T-cell (primary cell): ENCODE measurements at regions not wholly inside any gene's neighbourhood (a gene's known extent, or its start where the extent isn't known, plus 50 kb on each side); places are given as distances from the start of the nearest gene placed in this dataset.

Experiments
- ATAC-seq, 4 experiments: fragments of 200-7000 bp in 3 of 4; fragments of 150-1000 bp in 1 of 4; cut with Tn5 transposase; replicated peaks in 1 of 4; 1 replicate in 3 of 4; 2 replicates in 1 of 4; pipeline ENCODE4 v1.10.0; 2021; ENCODE audit warnings: moderate library complexity in 3 of 4, mild to moderate bottlenecking in 2 of 4, moderate number of reproducible peaks in 1 of 4
- CTCF ChIA-PET, 2 donors: fragments of 300-600 bp; sonication (Branson Sonifier 250); formaldehyde crosslinking; loops; one replicate each; lab custom pipeline; 2022; ENCODE audit warnings: antibody characterized with exemption in 2 of 2; lab: Charles Lee
- POLR2A ChIA-PET, 2 donors: fragments of 300-600 bp; sonication (Branson Sonifier 250); formaldehyde crosslinking; loops; one replicate each; lab custom pipeline; 2022; ENCODE audit warnings: antibody characterized with exemption in 2 of 2; lab: Charles Lee
- DNase-seq, 35 experiments: peaks; one replicate each; pipeline versions ENCODE4 v3.0.0 to v3.0.0-alpha.2; 2013 to 2023
- H3K27ac ChIP-seq: one replicate; pipeline ENCODE4 v1.5.1; 2013; ENCODE audit warnings: low read length
- H3K27me3 ChIP-seq, 2 experiments: replicated peaks in 1 of 2; 1 replicate in 1 of 2; 2 replicates in 1 of 2; pipeline versions ENCODE4 v1.6.1 to v1.7.0; 2013; ENCODE audit warnings: low read length in 1 of 2, mixed read lengths in 1 of 2; ENCODE audit not compliant: control insufficient read depth in 2 of 2, insufficient read depth in 2 of 2; ENCODE audit errors: extremely low read depth in 1 of 2
- H3K36me3 ChIP-seq, 2 donors: 1 replicate in 1 of 2; 2 replicates in 1 of 2; pipeline versions ENCODE4 v1.6.1 to v1.7.0; 2013; ENCODE audit warnings: low read length in 1 of 2; ENCODE audit not compliant: control insufficient read depth in 2 of 2, insufficient read depth in 1 of 2; ENCODE audit errors: extremely low read depth in 1 of 2
- H3K4me1 ChIP-seq, 2 experiments: 1 replicate in 1 of 2; 2 replicates in 1 of 2; pipeline versions ENCODE4 v1.6.1 to v1.7.0; 2013; ENCODE audit warnings: low read length in 2 of 2, mixed read lengths in 1 of 2; ENCODE audit not compliant: insufficient read depth in 2 of 2, control insufficient read depth in 1 of 2; ENCODE audit errors: extremely low read depth in 1 of 2
- H3K4me3 ChIP-seq, 2 donors: 1 replicate in 1 of 2; 2 replicates in 1 of 2; pipeline versions ENCODE4 v1.5.1 to v1.7.0; 2013; ENCODE audit warnings: mild to moderate bottlenecking in 2 of 2, low read length in 1 of 2, moderate library complexity in 1 of 2; ENCODE audit not compliant: control insufficient read depth in 1 of 2; ENCODE audit errors: extremely low read depth in 1 of 2
- H3K9me3 ChIP-seq: 2 replicates; pipeline ENCODE4 v1.7.0; 2013
- H3K27ac Mint-ChIP-seq, 2 donors: one replicate each; pipeline ENCODE4 v1.8.0; 2020 to 2021; ENCODE audit warnings: mild to moderate bottlenecking in 2 of 2, mixed read lengths in 2 of 2
- H3K27me3 Mint-ChIP-seq, 2 donors: one replicate each; pipeline ENCODE4 v1.8.0; 2021 to 2022; ENCODE audit warnings: mixed read lengths in 2 of 2
- H3K36me3 Mint-ChIP-seq: one replicate; pipeline ENCODE4 v1.8.0; 2021; ENCODE audit warnings: mixed read lengths
- H3K4me1 Mint-ChIP-seq, 3 donors: one replicate each; pipeline ENCODE4 v1.8.0; 2020 to 2022; ENCODE audit warnings: mixed read lengths in 3 of 3, mild to moderate bottlenecking in 1 of 3
- H3K4me3 Mint-ChIP-seq, 3 donors: one replicate each; pipeline ENCODE4 v1.8.0; 2020 to 2022; ENCODE audit warnings: mild to moderate bottlenecking in 3 of 3, mixed read lengths in 3 of 3, moderate library complexity in 3 of 3
- H3K9me3 Mint-ChIP-seq, 3 donors: one replicate each; pipeline ENCODE4 v1.8.0; 2020 to 2022; ENCODE audit warnings: mixed read lengths in 3 of 3
- WGBS: methylation state at CpG from one replicate; pipeline ENCODE4 v1.1.5; 2013; ENCODE audit warnings: missing lambda C conversion rate; ENCODE audit not compliant: insufficient coverage; 5-methylcytosine and 5-hydroxymethylcytosine counted together

GRCh38 chr12:98464190-98464589 is 51.2 kb upstream of the TMPO start:
- Histone ChIP-seq H3K27ac (no peak overlapping the region), H3K9me3 (no peaks in the 10 kb centered on the region), H3K4me3 (no peak overlapping the region), H3K4me1 (no peaks in the 10 kb centered on the region), H3K36me3 (no peaks in the 10 kb centered on the region), H3K27me3 (peaks cover 0 to 2% of the 10 kb centered on the region in 2 experiments)
- Mint-ChIP-seq H3K9me3 (no peaks in the 10 kb centered on the region), H3K4me3 (no peak overlapping the region), H3K27me3 (peaks cover 4 to 6% of the 10 kb centered on the region in 2 donors), H3K27ac (no peak overlapping the region), H3K36me3 (no peaks in the 10 kb centered on the region), H3K4me1 (no peaks in the 10 kb centered on the region)
- DNase-seq (peak in 1 of 35 experiments; percentile 2), ATAC-seq (no peak)
- CTCF ChIA-PET: interaction anchor here in 1 of 2 donors (0.6 to 0.7 kb wide), 2 partner anchors 1130 to 1182 kb away, joined by 3 to 8 read pairs; no protein-coding TSS in a partner anchor
- POLR2A ChIA-PET: interaction anchor here in 1 of 2 donors (0.6 kb wide), 1 partner anchor 245 kb away, joined by 3 read pairs; no protein-coding TSS in a partner anchor
- 42% methylated on average over 1 of the region's 1 CpG for WGBS

DNA sequence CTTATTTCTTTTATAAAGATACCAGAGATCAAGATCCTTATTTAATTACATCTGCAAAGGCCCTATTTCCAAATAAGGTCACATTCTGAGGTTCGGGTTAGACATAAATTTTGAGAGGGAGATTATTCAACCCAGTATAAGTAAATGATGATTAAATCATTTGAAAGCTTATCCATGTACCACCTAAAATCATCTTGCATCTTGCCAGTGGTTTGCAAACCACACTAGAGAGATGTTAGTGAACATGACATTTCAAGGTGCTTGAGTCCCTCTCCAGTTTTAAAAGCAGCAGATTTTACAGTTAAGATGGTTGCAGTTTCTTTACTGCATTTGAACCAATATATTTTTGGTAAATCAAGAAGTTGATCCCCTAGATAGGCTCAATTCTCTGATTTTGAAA is 49.9 kb upstream of the TMPO start:
- H3K27ac Mint-ChIP-seq: no peak overlapping the region
- ATAC-seq (no peak), DNase-seq (no peak)
- Histone ChIP-seq H3K27me3 (peaks cover 0 to 2% of the 10 kb centered on the region in 2 experiments), H3K4me3 (no peak overlapping the region), H3K9me3 (no peaks in the 10 kb centered on the region), H3K27ac (no peak overlapping the region), H3K36me3 (no peaks in the 10 kb centered on the region), H3K4me1 (no peaks in the 10 kb centered on the region)
- H3K36me3 Mint-ChIP-seq: no peaks in the 10 kb centered on the region
- no peaks in the 10 kb centered on the region for H3K9me3 Mint-ChIP-seq
- peaks cover 4 to 6% of the 10 kb centered on the region in 2 donors for H3K27me3 Mint-ChIP-seq
- POLR2A ChIA-PET: no interaction called here
- CTCF ChIA-PET: interaction anchor here in 1 of 2 donors (0.6 kb wide), 1 partner anchor 242 kb away, joined by 6 read pairs; no protein-coding TSS in a partner anchor
- H3K4me1 Mint-ChIP-seq: no peaks in the 10 kb centered on the region
- WGBS: no CpG with 5 or more reads among the region's 1 CpG
- no peak overlapping the region for H3K4me3 Mint-ChIP-seq
